Transverse colon (tissue), 4 donors: ENCODE measurements at regions not wholly inside any gene's neighbourhood (a gene's known extent, or its start where the extent isn't known, plus 50 kb on each side); places are given as distances from the start of the nearest gene placed in this dataset.

Experiments used
- EP300 ChIP-seq: sonication (generic); formaldehyde crosslinking; IDR thresholded peaks from one replicate; pipeline ENCODE4 v1.6.1; 2017; ENCODE audit warnings: antibody characterized with exemption, low read depth
- POLR2A ChIP-seq: fragments of 450-650 bp; IDR thresholded peaks from one replicate; pipeline ENCODE4 v1.6.1; 2016; ENCODE audit warnings: antibody characterized with exemption, mild to moderate bottlenecking, moderate library complexity
- POLR2AphosphoS5 ChIP-seq, 3 donors: sonication (generic); formaldehyde crosslinking; IDR thresholded peaks; one replicate each; pipeline ENCODE4 v1.6.1; 2016; ENCODE audit warnings: antibody characterized with exemption in 3 of 3
- TF ChIP-seq, protein P1 (sequence below), 5 experiments: fragments of 200-600 bp in 3 of 5; fragments of 450-650 bp in 2 of 5; sonication (generic) in 3 of 5; IDR thresholded peaks; 1 replicate in 2 of 5; 2 replicates in 3 of 5; pipeline ENCODE4 v1.5.1; 2016 to 2017; ENCODE audit warnings: antibody characterized with exemption in 5 of 5, inconsistent platforms in 3 of 5, mild to moderate bottlenecking in 2 of 5, moderate library complexity in 1 of 5

DNA sequence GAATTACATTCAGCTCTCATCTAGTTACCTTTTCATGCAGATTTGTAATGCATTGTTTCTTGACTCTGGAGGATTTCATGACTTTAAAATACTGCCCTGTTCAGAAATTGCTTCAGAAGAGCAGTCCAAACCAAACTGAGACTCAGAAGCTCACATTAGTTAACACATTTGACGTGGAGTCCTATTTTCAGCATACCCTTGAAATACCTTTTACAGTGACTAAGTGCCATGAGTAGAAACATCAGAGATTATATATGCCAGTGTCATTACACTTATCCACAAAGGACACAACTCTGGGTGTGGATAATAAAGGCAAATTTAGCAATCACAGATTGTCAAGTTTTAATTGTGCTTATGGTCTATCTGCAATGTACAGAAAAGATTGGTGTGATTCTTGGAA is 459.6 kb downstream of the FRK start:
- TF ChIP-seq, protein P1, sequence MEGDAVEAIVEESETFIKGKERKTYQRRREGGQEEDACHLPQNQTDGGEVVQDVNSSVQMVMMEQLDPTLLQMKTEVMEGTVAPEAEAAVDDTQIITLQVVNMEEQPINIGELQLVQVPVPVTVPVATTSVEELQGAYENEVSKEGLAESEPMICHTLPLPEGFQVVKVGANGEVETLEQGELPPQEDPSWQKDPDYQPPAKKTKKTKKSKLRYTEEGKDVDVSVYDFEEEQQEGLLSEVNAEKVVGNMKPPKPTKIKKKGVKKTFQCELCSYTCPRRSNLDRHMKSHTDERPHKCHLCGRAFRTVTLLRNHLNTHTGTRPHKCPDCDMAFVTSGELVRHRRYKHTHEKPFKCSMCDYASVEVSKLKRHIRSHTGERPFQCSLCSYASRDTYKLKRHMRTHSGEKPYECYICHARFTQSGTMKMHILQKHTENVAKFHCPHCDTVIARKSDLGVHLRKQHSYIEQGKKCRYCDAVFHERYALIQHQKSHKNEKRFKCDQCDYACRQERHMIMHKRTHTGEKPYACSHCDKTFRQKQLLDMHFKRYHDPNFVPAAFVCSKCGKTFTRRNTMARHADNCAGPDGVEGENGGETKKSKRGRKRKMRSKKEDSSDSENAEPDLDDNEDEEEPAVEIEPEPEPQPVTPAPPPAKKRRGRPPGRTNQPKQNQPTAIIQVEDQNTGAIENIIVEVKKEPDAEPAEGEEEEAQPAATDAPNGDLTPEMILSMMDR (IDR thresholded peaks at IDR 0.05), result no peak
- TF ChIP-seq POLR2A (no peak), POLR2AphosphoS5 (IDR thresholded peaks at IDR 0.05) (no peak), EP300 (no peak)
